AG10803 (cell line): ENCODE measurements at regions not wholly inside any gene's neighbourhood (a gene's known extent, or its start where the extent isn't known, plus 50 kb on each side); places are given as distances from the start of the nearest gene placed in this dataset.

Source experiments
- DNase-seq: peaks from one replicate; pipeline ENCODE4 v3.0.0; 2010; ENCODE audit warnings: low read depth
- H3K4me3 ChIP-seq: 2 replicates; pipeline ENCODE4 v1.5.1; 2011; ENCODE audit warnings: mild to moderate bottlenecking, low read length, control low read depth
- CTCF ChIP-seq: conservative IDR thresholded peaks from 2 replicates; pipeline ENCODE4 v1.5.1; 2011; ENCODE audit warnings: mild to moderate bottlenecking, low read length, control low read depth, inconsistent platforms

- TF ChIP-seq CTCF, result no peak
- DNase-seq, result no peak
- H3K4me3 ChIP-seq, result no peak overlapping the region
These were observed 564.9 kb upstream of the MGMT start for GRCh38 chr10:128902031-128902710.

- no peak for DNase-seq
- TF ChIP-seq CTCF, result no peak
- no peak overlapping the region for H3K4me3 ChIP-seq
These were observed 559.7 kb upstream of the MGMT start for GRCh38 chr10:128907155-128907941.

- no peak overlapping the region for H3K4me3 ChIP-seq
- DNase-seq, result no peak
- TF ChIP-seq CTCF, result no peak
These were observed 558.9 kb upstream of the MGMT start for GRCh38 chr10:128908099-128908498.

GRCh38 chr10:128908499-128908898 lies 558.5 kb upstream of the MGMT start:
- H3K4me3 ChIP-seq, result no peak overlapping the region
- no peak for DNase-seq
- TF ChIP-seq CTCF, result no peak

GRCh38 chr10:128912568-128913311 lies 554.3 kb upstream of the MGMT start:
- no peak overlapping the region for H3K4me3 ChIP-seq
- no peak for DNase-seq
- no peak for TF ChIP-seq CTCF

GRCh38 chr10:128914681-128915080 lies 552.4 kb upstream of the MGMT start:
- no peak overlapping the region for H3K4me3 ChIP-seq
- TF ChIP-seq CTCF, result no peak
- DNase-seq, result no peak
